Right atrium auricular region (tissue), 2 donors: ENCODE measurements at regions not wholly inside any gene's neighbourhood (a gene's known extent, or its start where the extent isn't known, plus 50 kb on each side); places are given as distances from the start of the nearest gene placed in this dataset.
"Not testable (repeated sequence)": the region's sequence is repeated elsewhere in the genome, so short reads cannot be mapped to it uniquely, and the experiment has no call there.

Experiments used
- DNase-seq: peaks from one replicate; pipeline ENCODE4 v3.0.0-alpha.2; 2019; ENCODE audit warnings: low spot score
- H3K27ac ChIP-seq, 2 donors: fragments of 200-600 bp; sonication (generic); 1 replicate in 1 of 2; 2 replicates in 1 of 2; pipeline ENCODE4 v1.5.1; 2016 to 2019
- H3K27me3 ChIP-seq, 2 donors: fragments of 200-600 bp; sonication (generic); one replicate each; pipeline versions ENCODE4 v1.5.1 to v1.6.0; 2017 to 2019
- H3K36me3 ChIP-seq: fragments of 200-600 bp; sonication (generic); one replicate; pipeline ENCODE4 v1.5.1; 2016
- H3K4me1 ChIP-seq, 2 donors: fragments of 200-600 bp; sonication (generic); one replicate each; pipeline versions ENCODE4 v1.5.1 to v1.6.0; 2017 to 2019
- H3K4me3 ChIP-seq, 2 donors: fragments of 200-600 bp; sonication (generic); 1 replicate in 1 of 2; 2 replicates in 1 of 2; pipeline ENCODE4 v1.5.1; 2017 to 2019; ENCODE audit warnings: mild to moderate bottlenecking in 1 of 2, moderate library complexity in 1 of 2
- H3K9me3 ChIP-seq, 2 donors: fragments of 200-600 bp; sonication (generic); one replicate each; pipeline ENCODE4 v1.5.1; 2019
- CTCF ChIP-seq, 2 donors: fragments of 200-600 bp; sonication (generic); IDR thresholded peaks; one replicate each; pipeline ENCODE4 v1.5.1; 2019; ENCODE audit warnings: antibody characterized with exemption in 2 of 2

GRCh38 chr4:167842487-167842886, 249.8 kb upstream of the ANXA10 start:
- Histone ChIP-seq H3K4me1 (no peaks in the 10 kb centered on the region), H3K36me3 (no peaks in the 10 kb centered on the region), H3K4me3 (no peak overlapping the region), H3K27ac (no peak overlapping the region), H3K9me3 (no peaks in the 10 kb centered on the region), H3K27me3 (no peaks in the 10 kb centered on the region)
- no peak for DNase-seq
- TF ChIP-seq CTCF (IDR thresholded peaks at IDR 0.05) = no peak

- Histone ChIP-seq H3K9me3 (no peaks in the 10 kb centered on the region), H3K36me3 (no peaks in the 10 kb centered on the region), H3K27ac (no peak overlapping the region), H3K27me3 (no peaks in the 10 kb centered on the region), H3K4me3 (no peak overlapping the region), H3K4me1 (no peaks in the 10 kb centered on the region)
- DNase-seq = no peak
- no peak for TF ChIP-seq CTCF (IDR thresholded peaks at IDR 0.05)
Measured at GRCh38 chr4:167854881-167855280, 237.5 kb upstream of the ANXA10 start.

- not testable (repeated sequence) for H3K4me1 ChIP-seq, H3K9me3 ChIP-seq, H3K36me3 ChIP-seq, H3K27ac ChIP-seq, H3K4me3 ChIP-seq, DNase-seq, H3K27me3 ChIP-seq
Measured at GRCh38 chr4:167858127-167858526, 234.2 kb upstream of the ANXA10 start.

- Histone ChIP-seq H3K27ac (no peak overlapping the region), H3K4me3 (no peak overlapping the region), H3K9me3 (no peaks in the 10 kb centered on the region), H3K36me3 (no peaks in the 10 kb centered on the region), H3K27me3 (no peaks in the 10 kb centered on the region), H3K4me1 (no peaks in the 10 kb centered on the region)
- no peak for TF ChIP-seq CTCF (IDR thresholded peaks at IDR 0.05)
- no peak for DNase-seq
Measured at GRCh38 chr4:167867191-167867590, 225.1 kb upstream of the ANXA10 start.

GRCh38 chr4:167868163-167868562, 224.2 kb upstream of the ANXA10 start:
- H3K27ac ChIP-seq = no peak overlapping the region

GRCh38 chr4:167873496-167873895, 218.8 kb upstream of the ANXA10 start:
- Histone ChIP-seq H3K9me3 (no peaks in the 10 kb centered on the region), H3K27me3 (no peaks in the 10 kb centered on the region), H3K4me3 (no peak overlapping the region), H3K27ac (no peak overlapping the region), H3K36me3 (no peaks in the 10 kb centered on the region), H3K4me1 (no peaks in the 10 kb centered on the region)
- DNase-seq = no peak
- no peak for TF ChIP-seq CTCF (IDR thresholded peaks at IDR 0.05)

More at GRCh38 chr4:167868163-167868562, 224.2 kb upstream of the ANXA10 start:
- TF ChIP-seq CTCF (IDR thresholded peaks at IDR 0.05) = no peak
- Histone ChIP-seq H3K4me1 (no peaks in the 10 kb centered on the region), H3K4me3 (no peak overlapping the region), H3K27me3 (no peaks in the 10 kb centered on the region), H3K36me3 (no peaks in the 10 kb centered on the region), H3K9me3 (no peaks in the 10 kb centered on the region)
- no peak for DNase-seq

GRCh38 chr4:167876091-167876490, 216.2 kb upstream of the ANXA10 start:
- H3K36me3 ChIP-seq, H3K27ac ChIP-seq, H3K4me1 ChIP-seq, H3K9me3 ChIP-seq, H3K4me3 ChIP-seq, H3K27me3 ChIP-seq, DNase-seq: not testable (repeated sequence)

- DNase-seq, H3K27ac ChIP-seq, H3K4me3 ChIP-seq, H3K4me1 ChIP-seq, H3K36me3 ChIP-seq, H3K9me3 ChIP-seq, H3K27me3 ChIP-seq: not testable (repeated sequence)
Measured at GRCh38 chr4:167877826-167878225, 214.5 kb upstream of the ANXA10 start.
